ENCODE measurements at regions not wholly inside any gene's neighbourhood (a gene's known extent, or its start where the extent isn't known, plus 50 kb on each side); places are given as distances from the start of the nearest gene placed in this dataset.

DNA sequence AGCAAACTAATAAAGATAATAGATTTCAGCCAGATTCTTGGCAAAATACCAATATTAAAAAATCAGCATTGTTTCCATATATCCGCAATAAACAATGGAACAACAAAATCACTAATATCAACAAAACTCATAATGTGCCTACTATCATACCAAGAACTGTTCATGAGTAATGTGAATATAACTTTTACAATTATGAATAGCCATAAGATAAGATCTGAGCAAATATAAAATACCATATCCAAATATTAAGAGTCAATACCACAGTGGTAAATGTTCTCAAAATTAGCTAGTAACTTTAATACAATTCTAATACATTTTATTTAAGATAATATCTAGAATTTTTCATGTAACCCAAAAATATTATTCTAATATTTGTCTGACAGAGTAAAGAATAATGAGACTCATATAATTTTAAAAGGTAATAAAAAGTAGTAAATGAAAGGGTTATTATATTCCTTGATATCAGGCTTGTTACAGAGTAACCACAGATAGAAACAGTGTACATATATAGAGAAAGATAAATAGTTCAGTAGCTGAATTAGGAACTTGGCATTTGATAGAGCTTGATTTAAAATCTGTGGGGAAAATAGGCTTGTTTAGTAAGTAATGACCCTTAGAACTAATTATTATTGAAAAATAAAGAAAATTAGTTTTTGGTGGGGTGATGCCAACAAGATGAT is 2126.6 kb downstream of the MRPL39 start:
- TF ChIP-seq, protein P1, sequence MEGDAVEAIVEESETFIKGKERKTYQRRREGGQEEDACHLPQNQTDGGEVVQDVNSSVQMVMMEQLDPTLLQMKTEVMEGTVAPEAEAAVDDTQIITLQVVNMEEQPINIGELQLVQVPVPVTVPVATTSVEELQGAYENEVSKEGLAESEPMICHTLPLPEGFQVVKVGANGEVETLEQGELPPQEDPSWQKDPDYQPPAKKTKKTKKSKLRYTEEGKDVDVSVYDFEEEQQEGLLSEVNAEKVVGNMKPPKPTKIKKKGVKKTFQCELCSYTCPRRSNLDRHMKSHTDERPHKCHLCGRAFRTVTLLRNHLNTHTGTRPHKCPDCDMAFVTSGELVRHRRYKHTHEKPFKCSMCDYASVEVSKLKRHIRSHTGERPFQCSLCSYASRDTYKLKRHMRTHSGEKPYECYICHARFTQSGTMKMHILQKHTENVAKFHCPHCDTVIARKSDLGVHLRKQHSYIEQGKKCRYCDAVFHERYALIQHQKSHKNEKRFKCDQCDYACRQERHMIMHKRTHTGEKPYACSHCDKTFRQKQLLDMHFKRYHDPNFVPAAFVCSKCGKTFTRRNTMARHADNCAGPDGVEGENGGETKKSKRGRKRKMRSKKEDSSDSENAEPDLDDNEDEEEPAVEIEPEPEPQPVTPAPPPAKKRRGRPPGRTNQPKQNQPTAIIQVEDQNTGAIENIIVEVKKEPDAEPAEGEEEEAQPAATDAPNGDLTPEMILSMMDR (IDR thresholded peaks at IDR 0.05): no peak
- no peak for TF ChIP-seq POLR2A (IDR thresholded peaks at IDR 0.05)
